DOHH2 (cell line): ENCODE measurements at regions not wholly inside any gene's neighbourhood (a gene's known extent, or its start where the extent isn't known, plus 50 kb on each side); places are given as distances from the start of the nearest gene placed in this dataset.

Source experiments
- EZH2phosphoT487 ChIP-seq: fragments of 200-600 bp; sonication (generic); IDR thresholded peaks from 2 replicates; pipeline ENCODE4 v1.6.1; 2017; ENCODE audit warnings: borderline replicate concordance, mild to moderate bottlenecking, antibody characterized with exemption, low read length, moderate library complexity, mixed read lengths
- TF ChIP-seq, protein P1 (sequence below): fragments of 200-600 bp; sonication (generic); IDR thresholded peaks from one replicate; pipeline ENCODE4 v1.5.1; 2014; ENCODE audit warnings: antibody characterized with exemption, mild to moderate bottlenecking, low read depth, low read length; ENCODE audit not compliant: poor library complexity, severe bottlenecking

DNA sequence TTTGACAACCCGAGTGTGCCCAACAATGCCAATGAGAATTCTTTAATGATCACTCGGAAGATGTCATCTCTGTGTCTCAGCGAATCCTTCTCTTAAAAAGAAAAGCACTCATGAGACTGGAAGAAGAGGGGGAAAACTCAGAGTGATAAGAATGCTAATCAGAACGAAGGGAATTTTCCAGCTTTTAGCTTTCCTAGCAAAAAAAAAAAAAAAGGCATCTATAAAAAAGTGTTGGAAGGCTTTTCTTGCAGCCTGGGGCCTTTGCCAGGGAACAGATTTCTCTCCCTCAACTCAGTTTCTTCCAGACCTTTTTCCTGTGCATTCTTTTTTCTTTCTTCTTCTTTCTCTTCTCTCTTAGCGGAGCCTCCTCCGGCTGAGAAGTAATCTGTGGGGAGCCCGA, 80.5 kb upstream of the NEO1 start:
- TF ChIP-seq, protein P1, sequence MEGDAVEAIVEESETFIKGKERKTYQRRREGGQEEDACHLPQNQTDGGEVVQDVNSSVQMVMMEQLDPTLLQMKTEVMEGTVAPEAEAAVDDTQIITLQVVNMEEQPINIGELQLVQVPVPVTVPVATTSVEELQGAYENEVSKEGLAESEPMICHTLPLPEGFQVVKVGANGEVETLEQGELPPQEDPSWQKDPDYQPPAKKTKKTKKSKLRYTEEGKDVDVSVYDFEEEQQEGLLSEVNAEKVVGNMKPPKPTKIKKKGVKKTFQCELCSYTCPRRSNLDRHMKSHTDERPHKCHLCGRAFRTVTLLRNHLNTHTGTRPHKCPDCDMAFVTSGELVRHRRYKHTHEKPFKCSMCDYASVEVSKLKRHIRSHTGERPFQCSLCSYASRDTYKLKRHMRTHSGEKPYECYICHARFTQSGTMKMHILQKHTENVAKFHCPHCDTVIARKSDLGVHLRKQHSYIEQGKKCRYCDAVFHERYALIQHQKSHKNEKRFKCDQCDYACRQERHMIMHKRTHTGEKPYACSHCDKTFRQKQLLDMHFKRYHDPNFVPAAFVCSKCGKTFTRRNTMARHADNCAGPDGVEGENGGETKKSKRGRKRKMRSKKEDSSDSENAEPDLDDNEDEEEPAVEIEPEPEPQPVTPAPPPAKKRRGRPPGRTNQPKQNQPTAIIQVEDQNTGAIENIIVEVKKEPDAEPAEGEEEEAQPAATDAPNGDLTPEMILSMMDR: no peak
- TF ChIP-seq EZH2phosphoT487: no peak
